HG03521 (cell line): ENCODE measurements at regions not wholly inside any gene's neighbourhood (a gene's known extent, or its start where the extent isn't known, plus 50 kb on each side); places are given as distances from the start of the nearest gene placed in this dataset.

Experiments
- ATAC-seq: cut with Tn5 transposase; IDR thresholded peaks from one replicate; pipeline ENCODE4 v1.9.1; 2021; ENCODE audit warnings: mild to moderate bottlenecking, moderate library complexity; ENCODE audit not compliant: unreplicated experiment

DNA sequence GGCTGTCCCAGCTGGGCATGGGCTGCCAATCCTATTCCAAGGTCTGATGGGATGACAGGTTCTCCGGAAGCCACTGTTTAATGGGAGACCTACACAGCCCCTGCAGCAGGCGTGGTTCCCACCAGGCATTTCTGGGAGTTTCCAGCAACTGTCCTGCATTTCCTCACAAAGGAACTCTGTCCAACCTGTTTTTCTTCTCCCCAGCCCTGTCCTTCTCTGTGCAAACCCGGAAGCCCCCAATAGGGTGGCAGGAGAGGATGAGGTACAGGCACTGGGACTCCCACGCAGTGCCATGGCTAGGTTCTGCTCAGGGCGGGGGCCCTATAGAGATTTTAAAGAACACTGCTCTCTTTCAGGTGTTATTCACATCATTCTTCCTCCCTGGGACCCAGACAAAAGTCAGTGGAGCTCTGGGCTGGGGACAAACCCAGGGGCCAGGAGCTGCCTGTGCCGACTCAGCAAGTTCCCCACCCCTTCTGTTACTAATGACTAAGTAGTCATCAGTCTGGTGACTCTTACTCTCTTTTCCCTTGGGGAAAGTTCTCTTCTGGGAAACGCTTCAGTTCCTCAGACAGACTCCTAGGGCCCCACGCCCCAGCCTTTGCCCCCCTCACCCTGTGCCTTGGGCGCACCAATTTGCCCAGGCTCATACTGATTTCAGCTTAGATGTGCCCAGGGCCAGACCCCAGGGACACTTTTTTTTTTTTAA lies 97.7 kb downstream of the CD47 start:
- ATAC-seq: no peak

GRCh38 chr3:107990926-107991325 lies 99.9 kb downstream of the CD47 start:
- no peak for ATAC-seq

DNA sequence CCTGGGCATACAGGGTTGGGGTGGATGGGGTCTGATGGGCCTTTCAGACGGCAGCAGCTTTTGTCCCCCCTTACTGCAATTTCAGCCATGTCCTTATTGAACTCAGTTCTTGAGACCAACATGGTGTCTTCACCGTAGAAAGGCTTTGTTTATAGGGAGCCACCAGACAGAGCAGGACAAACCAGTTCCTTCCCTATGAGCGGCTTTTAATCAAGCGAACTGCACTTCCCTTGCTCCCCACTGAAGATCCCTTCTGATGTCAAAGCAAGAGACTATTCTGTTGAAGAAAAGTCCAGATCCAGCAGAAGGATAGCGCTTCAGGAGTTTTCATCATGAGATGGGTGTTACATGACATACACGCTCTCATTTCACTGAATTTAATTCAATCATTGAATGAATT lies 100.4 kb downstream of the CD47 start:
- ATAC-seq: no peak

DNA sequence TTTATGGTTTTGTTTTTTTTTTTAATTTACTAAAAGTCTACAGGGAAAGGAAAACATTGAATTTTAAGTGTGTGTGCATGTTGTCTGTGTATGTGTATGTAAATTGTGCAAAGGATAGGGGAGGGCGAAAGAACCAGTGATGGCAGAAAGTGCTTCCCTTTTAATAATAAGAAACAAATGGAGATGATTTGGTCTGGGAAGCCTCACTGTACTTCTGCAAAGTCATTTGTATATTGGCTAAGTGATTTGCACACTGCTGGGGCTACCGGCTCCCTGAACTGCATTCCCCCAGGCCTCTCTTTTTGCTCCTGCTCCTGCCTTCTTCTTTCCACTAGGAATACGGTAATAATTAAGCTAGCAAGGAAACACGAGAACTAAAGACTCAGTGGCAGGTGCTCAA lies 101.2 kb downstream of the CD47 start:
- ATAC-seq: no peak

DNA sequence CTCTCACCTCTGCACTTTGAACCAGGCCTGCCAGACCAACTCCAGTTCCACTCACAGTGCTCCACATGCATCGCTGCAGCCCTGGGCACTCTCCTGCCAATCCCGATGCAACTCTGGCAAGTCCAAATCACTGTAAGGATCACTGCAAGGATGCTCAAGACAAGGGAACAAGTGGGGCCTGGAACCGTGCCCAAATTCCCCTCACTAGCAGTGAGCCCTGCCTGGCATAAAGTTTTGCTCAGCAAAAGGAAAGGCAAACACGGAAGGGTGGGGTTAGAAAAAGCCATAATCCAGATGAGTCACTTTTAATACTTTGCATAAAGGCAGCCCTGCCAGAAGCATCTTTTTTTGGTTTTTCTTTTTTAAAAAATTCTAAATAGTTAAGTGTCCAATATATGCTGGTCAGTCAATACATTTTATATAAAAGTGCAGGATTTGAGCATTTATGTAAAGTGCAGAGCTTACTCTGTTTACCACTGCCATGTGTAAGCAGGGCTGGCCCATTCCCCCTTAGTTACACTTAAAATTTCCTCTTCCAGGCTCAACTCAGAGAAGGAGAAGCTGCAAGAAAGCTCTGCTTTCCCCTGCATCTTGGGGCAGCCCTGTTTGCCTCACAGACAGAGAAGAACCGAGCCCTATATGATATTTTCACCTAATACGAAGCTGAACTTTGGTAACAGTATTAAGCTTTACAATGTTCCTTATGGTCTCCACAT lies 102.2 kb downstream of the CD47 start:
- no peak for ATAC-seq

DNA sequence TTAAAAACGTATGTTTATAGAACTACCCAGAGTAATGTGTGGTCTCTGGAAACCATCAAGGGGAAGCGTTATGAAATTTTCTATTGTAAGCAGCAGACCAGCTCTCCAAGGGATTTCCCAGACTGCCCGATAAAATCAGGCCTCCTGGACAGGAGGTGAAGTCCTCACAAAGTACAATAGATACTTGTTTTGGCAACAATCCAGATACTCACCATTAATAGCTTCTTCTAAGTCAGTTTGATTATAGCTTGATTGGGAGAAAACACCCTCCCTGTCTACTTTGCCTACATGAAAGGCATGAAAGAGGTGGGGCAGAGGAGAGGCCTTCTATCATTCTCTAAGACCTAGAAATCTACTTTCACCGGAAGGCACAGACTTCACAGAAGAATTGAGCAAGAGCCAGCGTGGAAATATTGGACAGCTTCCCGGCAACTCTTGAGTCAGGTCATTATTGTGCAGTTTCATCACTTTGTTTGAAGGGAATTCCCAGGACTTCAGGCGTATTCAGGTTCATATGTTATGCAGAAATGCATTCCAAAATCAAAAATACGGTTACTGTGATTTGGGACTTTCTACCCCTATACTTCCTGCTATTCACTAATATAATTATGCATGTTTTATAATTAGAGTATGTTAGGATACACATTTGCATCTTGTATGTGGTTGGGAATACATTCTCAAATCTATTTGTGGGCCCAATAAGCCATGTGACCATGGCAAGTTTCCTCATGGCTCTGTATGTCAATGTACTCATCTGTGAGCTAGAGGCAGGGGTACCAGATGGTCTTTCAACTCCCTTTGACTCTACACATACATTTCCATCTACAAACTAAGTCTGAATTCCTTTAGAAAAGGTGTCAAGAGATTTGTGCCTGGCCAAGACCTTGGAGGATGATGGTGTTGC lies 103.5 kb downstream of the CD47 start:
- ATAC-seq: no peak

DNA sequence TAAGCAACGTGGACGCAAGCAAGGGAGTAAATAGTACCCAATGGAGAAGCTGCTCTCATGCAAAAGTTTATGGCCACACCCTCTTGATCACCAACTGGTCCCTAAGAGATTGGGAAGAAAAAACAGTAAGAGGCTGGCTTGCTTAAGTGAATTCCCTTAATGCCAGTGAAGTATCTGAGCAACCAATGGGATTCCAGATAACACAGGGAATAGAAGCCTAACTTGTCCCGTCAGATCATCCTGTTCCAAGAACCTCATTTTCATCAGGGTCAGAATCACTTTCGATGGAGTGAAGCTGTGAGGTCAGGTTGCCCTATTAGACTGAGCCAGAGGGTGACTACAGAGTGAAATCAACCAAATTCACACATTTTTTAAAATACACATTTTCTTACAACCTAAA lies 104.3 kb downstream of the CD47 start:
- ATAC-seq: no peak

- ATAC-seq: peak; percentile 86
Observed at GRCh38 chr3:107985496-107985895, 105.3 kb downstream of the CD47 start.

DNA sequence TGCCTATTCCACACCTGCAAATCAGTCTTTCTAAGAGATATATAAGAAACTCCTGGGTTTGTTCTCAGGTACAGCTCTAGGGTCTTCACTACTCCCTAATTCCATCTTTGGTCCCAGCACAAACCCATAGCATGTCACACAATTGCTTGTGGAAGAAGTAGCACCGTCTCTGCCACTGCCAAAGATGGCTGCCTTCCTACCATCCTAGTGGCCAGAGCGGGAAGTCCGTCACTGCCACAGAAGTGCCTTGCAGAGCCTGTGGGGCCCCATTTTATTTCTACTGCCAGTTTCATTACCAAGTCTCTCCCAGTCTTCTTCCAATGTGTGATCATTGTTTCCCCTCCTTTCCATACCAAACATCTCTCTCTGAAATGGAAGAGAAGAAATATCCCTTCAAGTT lies 107.6 kb downstream of the CD47 start:
- ATAC-seq: no peak

- ATAC-seq: no peak
Observed at GRCh38 chr3:107982165-107982564, 108.7 kb downstream of the CD47 start.

DNA sequence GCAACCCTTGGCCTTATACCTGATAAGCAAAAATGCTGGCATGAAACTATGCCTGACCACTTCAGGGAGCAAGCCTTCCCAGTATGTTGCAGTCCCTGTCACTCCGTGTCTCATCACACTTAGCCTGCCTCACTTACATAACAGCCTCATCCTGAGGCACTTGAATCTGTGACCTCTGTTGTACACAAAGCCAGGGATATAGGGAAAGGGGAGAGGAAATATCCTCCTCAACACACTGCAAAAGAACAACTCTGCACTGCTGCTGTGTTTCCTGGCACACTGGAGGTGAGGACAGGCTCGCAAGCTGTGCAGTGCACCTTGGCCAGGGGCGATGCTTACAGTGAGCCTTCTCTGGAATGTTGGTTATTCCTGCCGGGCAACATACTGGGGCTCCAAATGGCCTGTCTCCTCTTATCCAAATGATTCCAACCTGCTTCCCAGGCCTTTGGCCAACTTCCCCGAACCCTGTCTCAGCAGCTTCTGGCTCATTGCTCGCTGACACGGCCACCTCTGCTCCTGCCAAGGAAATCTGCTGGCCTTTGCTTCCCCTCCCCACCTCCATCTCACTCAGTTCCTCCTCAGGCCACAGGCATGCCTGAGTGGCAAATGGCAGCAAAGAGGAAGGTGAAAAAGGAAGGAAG lies 109.2 kb downstream of the CD47 start:
- no peak for ATAC-seq

- no peak for ATAC-seq
Observed at GRCh38 chr3:107979538-107979937, 111.3 kb downstream of the CD47 start.

DNA sequence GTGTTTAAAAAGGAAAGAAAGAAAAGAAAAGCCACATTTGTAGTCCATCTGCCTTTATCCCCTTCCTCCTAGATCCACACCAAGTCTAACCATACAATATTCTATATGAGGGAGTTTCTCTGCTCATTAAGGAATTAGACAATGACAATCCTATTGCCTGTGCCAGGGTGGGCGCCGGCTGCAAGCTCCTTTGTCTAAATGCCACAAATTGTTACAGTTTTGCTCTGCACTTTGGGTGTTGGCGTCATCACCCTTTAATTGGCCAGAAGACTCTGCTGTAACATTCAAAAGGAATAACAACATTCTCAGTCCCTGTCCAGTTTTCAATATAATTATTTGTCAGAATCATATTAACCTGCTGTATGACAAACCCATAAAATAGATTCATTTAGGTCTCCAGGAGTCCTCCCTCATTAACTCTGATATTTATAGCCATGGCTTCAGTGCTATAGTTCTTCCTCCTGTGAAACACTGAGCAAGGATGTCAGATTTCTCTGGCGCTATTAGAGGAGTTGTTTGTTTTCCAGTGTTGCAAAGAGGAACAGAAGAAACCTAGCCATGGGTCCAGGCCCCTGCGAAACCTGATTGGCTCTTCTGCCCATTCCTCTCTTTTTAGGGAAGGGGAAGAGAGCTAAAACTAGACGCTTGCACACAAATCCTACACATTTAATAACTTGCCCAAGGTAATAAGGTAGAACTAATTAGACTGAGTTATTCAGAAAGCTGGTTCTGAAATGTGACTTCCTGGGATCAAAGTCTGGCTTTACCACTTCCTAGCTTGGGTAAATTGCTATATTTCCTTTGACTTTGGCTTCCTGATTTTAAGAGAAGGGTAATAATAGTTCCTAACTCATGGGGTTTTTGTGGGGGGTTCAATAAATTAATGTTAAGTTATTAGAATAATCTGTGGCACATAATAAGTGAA lies 112.4 kb downstream of the CD47 start:
- ATAC-seq: no peak

GRCh38 chr3:107977221-107978130 lies 113.4 kb downstream of the CD47 start:
- no peak for ATAC-seq

GRCh38 chr3:107976202-107976800 lies 114.5 kb downstream of the CD47 start:
- ATAC-seq: no peak

GRCh38 chr3:107975529-107976201 lies 115.2 kb downstream of the CD47 start:
- no peak for ATAC-seq

DNA sequence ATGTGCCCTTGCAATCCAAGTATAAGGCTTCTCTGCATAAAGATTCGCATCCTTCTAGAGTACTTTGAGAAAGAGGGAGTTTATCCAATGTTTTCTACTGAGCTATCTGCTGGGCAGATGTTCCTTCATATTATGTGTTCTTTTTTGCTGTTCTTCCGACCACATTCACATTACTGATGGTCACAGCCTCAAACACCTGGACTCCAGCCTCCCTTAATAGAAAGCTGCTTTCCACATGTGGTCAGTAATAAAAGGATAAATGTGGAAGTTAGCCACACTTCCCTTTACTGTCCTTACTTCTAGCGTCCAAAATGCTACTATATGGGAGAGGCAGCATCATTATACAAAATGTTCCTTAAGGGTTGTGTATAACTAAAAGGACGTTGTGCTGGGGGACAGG lies 116.9 kb downstream of the CD47 start:
- no peak for ATAC-seq

GRCh38 chr3:107973152-107973551 lies 117.7 kb downstream of the CD47 start:
- ATAC-seq: no peak
